ENCODE measurements at regions not wholly inside any gene's neighbourhood (a gene's known extent, or its start where the extent isn't known, plus 50 kb on each side); places are given as distances from the start of the nearest gene placed in this dataset.

DNA sequence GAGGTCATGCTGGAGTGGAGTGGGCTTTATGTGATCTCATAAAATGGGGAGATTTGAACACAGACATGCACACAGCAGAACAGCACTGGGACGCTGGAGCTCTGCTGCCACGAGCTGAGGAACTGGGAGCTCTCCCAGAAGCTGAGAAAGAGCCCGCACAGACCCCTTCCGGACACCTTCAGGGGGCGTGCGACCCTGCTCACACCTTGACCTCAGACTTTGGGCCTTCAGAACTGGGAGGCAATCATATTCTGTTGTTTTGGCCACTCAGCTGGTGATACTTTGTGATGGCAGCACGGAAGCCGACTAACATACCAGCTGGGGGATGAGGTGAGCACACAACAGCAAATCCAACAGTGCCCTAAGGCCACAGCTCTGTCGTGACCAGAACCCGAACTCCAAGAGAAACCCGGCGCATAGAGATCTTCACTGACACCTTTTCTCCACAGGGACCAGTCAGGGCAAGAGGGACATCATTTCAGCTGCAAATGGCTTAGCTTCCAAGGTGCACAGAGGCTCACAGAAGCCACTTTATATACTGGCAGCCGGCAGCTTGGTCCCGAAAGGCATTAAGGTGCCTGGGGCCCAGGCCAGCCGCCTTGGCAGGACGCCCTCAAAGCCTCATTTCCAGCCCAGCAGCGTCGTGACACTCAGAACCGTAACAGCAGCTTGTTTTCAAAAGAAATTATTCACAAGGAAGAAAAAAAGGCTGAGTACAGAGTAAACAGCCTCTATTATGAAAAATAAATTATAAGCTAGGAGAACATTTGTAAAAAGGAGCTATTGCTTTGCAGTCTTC, 89.3 kb downstream of the RNASET2 start:
- TF ChIP-seq, protein P1, sequence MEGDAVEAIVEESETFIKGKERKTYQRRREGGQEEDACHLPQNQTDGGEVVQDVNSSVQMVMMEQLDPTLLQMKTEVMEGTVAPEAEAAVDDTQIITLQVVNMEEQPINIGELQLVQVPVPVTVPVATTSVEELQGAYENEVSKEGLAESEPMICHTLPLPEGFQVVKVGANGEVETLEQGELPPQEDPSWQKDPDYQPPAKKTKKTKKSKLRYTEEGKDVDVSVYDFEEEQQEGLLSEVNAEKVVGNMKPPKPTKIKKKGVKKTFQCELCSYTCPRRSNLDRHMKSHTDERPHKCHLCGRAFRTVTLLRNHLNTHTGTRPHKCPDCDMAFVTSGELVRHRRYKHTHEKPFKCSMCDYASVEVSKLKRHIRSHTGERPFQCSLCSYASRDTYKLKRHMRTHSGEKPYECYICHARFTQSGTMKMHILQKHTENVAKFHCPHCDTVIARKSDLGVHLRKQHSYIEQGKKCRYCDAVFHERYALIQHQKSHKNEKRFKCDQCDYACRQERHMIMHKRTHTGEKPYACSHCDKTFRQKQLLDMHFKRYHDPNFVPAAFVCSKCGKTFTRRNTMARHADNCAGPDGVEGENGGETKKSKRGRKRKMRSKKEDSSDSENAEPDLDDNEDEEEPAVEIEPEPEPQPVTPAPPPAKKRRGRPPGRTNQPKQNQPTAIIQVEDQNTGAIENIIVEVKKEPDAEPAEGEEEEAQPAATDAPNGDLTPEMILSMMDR (IDR thresholded peaks at IDR 0.05): no peak
- TF ChIP-seq POLR2A (IDR thresholded peaks at IDR 0.05) (no peak), POLR2AphosphoS5 (IDR thresholded peaks at IDR 0.05) (no peak)
- no peak for DNase-seq (ENCODE audit: low spot score)
- 58% methylated on average over 19 of the region's 19 CpGs for WGBS
- intact Hi-C loops (cut with DNase I): no loop called here
- Histone ChIP-seq H3K27ac (no peak overlapping the region), H3K27me3 (replicated peaks; ENCODE audit: insufficient read depth) (no peaks in the 10 kb centered on the region), H3K4me1 (replicated peaks) (no peaks in the 10 kb centered on the region), H3K36me3 (no peaks in the 10 kb centered on the region), H3K9me3 (no peaks in the 10 kb centered on the region), H3K4me3 (no peak overlapping the region)

DNA sequence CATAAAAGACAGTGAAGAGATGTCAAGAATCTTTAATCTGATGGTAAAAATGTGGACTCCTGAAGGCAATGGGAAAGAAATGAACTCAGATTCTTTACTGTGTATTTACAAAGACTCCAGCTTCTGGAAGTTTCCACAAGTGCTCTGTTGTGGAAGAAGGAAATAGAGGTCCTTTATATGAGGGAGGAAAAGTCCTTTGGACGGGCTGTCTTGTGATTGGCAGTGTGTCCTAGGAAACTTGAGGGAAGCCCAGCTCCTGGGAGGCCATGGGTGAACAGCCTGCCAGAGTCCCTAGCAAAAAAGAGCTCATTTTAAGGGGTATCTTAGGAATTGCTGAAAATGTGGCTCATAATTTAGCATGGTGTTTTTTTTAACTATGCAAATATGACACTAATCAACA, 92.0 kb downstream of the RNASET2 start:
- DNase-seq (ENCODE audit: low spot score): no peak
- Histone ChIP-seq H3K36me3 (no peaks in the 10 kb centered on the region), H3K9me3 (no peaks in the 10 kb centered on the region), H3K27me3 (replicated peaks; ENCODE audit: insufficient read depth) (no peaks in the 10 kb centered on the region), H3K4me1 (replicated peaks) (no peaks in the 10 kb centered on the region), H3K4me3 (no peak overlapping the region), H3K27ac (no peak overlapping the region)
- intact Hi-C loops (cut with DNase I): no loop called here
- WGBS: 88% methylated on average over 1 of the region's 1 CpG
- TF ChIP-seq, protein P1 (IDR thresholded peaks at IDR 0.05): no peak
- TF ChIP-seq POLR2A (IDR thresholded peaks at IDR 0.05): no peak
- TF ChIP-seq POLR2AphosphoS5 (IDR thresholded peaks at IDR 0.05): no peak

DNA sequence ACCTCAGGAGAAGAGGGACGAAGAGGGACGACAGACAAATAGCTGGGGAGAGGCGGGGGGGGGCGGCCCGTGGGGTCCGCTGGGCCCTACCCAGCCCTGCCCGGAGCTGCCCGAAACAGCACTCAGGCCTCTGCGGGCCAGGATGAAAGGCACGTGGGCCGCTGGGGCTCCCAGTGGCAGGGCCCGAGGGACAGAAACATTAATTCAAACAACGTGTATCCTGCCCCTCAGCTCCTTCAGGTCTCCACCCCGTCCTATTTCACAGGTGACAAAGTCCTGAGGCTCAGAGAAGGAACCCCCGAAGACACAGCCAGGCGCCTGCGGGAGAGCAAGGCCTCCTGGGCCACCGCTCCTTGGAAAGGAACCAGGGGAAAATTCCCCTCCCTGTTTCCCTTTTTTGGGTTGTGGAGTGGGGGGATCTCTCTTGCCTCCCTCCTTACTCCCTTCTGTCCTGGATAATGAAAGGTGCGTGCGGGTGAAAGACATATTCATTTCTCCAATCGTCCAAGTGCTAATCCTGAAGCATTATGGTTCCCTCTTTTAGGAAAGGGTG, 93.3 kb downstream of the RNASET2 start:
- TF ChIP-seq POLR2A (IDR thresholded peaks at IDR 0.05) (no peak), POLR2AphosphoS5 (IDR thresholded peaks at IDR 0.05) (no peak)
- TF ChIP-seq, protein P1 (IDR thresholded peaks at IDR 0.05): no peak
- Histone ChIP-seq H3K27ac (peak overlapping the region; percentile 6 to 31), H3K27me3 (replicated peaks; ENCODE audit: insufficient read depth) (no peaks in the 10 kb centered on the region), H3K4me1 (replicated peaks) (no peaks in the 10 kb centered on the region), H3K4me3 (peak overlapping the region; percentile 39 to 42), H3K36me3 (no peaks in the 10 kb centered on the region), H3K9me3 (no peaks in the 10 kb centered on the region)
- no peak for DNase-seq (ENCODE audit: low spot score)
- WGBS: 27% methylated on average over 21 of the region's 21 CpGs
- intact Hi-C loops (cut with DNase I): loop anchor here (2.0 kb wide), 1 partner anchor 76 kb away; no protein-coding TSS in a partner anchor

DNA sequence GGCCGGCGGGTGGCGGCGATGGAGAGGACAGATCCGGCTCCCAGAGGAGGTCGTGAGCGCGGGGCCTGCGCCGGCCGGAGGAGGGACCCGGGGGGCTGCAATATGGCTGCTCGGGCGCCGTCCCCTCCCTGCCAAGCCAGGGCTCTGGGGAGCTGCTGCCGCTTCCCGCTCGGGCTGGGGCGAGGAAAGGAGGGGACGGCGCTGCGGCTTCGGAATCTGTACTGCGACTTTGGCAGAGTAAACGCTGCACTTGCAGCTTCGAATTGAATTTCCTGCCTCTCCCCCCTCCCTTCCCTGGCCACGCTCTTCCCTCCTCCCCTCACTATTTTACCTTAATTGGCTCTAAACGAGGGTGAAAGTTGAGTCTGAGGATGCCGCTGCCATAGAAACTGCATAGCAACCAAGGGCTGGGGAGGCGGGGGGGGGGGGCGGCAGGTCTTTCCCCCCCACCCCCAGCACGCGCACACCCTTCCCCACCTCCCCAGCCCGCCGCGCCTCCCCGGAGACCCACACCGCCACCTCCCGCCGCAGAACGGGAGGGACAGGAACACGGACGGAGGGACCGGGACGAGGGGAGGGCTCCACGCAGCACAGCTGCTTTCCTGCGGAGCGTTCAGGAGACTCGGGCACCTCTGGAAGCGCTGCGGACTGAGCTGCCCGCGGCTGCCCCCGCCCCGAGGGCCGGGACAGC, 93.9 kb downstream of the RNASET2 start:
- H3K4me1 ChIP-seq (replicated peaks): no peaks in the 10 kb centered on the region
- TF ChIP-seq, protein P1 (IDR thresholded peaks at IDR 0.05): no peak
- TF ChIP-seq POLR2A (IDR thresholded peaks at IDR 0.05) (no peak), POLR2AphosphoS5 (IDR thresholded peaks at IDR 0.05) (no peak)
- no peaks in the 10 kb centered on the region for H3K27me3 ChIP-seq (replicated peaks; ENCODE audit: insufficient read depth)
- no peaks in the 10 kb centered on the region for H3K9me3 ChIP-seq
- H3K4me3 ChIP-seq: peak overlapping the region; percentile 39 to 42
- intact Hi-C loops (cut with DNase I): loop anchor here (2.0 kb wide), 1 partner anchor 76 kb away; no protein-coding TSS in a partner anchor
- peak; percentile 21 for DNase-seq (ENCODE audit: low spot score)
- peak overlapping the region; percentile 6 to 31 for H3K27ac ChIP-seq
- WGBS: under 1% methylated on average over 56 of the region's 56 CpGs
- no peaks in the 10 kb centered on the region for H3K36me3 ChIP-seq
